H1 (cell line): ENCODE measurements at regions not wholly inside any gene's neighbourhood (a gene's known extent, or its start where the extent isn't known, plus 50 kb on each side); places are given as distances from the start of the nearest gene placed in this dataset.

Source experiments
- CEBPB ChIP-seq: IDR thresholded peaks from 2 replicates; pipeline ENCODE4 v1.6.1; 2012; ENCODE audit warnings: low read depth, low read length
- EZH2 ChIP-seq: fragments of 200-600 bp; sonication (generic); IDR thresholded peaks from 2 replicates; pipeline ENCODE4 v1.7.1; 2012; ENCODE audit warnings: low read depth, mild to moderate bottlenecking, moderate library complexity, low read length, inconsistent platforms; ENCODE audit not compliant: severe bottlenecking
- JUND ChIP-seq: IDR thresholded peaks from 2 replicates; pipeline ENCODE4 v1.6.1; 2011; ENCODE audit warnings: mild to moderate bottlenecking, improper control_type of control experiment, low read length
- POLR2A ChIP-seq, 2 experiments: IDR thresholded peaks; 1 replicate in 1 of 2; 2 replicates in 1 of 2; pipeline ENCODE4 v1.6.1; 2011; ENCODE audit warnings: low read depth in 2 of 2, low read length in 2 of 2, mild to moderate bottlenecking in 2 of 2; ENCODE audit errors: control extremely low read depth in 1 of 2
- RAD21 ChIP-seq, 2 experiments: IDR thresholded peaks in 1 of 2; conservative IDR thresholded peaks in 1 of 2; 2 replicates each; pipeline ENCODE4 v1.6.1; 2011; ENCODE audit warnings: low read depth in 2 of 2, low read length in 2 of 2, improper control_type of control experiment in 1 of 2, inconsistent platforms in 1 of 2, mild to moderate bottlenecking in 1 of 2, moderate library complexity in 1 of 2
- SIRT6 ChIP-seq: IDR thresholded peaks from one replicate; pipeline ENCODE4 v1.7.1; 2012; ENCODE audit warnings: low read length, inconsistent platforms
- TF ChIP-seq, protein P1 (sequence below): IDR thresholded peaks from 2 replicates; pipeline ENCODE4 v1.6.1; 2012; ENCODE audit warnings: inconsistent platforms
- TF ChIP-seq, protein P2 (sequence below), 3 experiments: IDR thresholded peaks; 1 replicate in 2 of 3; 2 replicates in 1 of 3; pipeline versions ENCODE4 v1.5.1 to v1.6.1; 2011; ENCODE audit warnings: low read length in 3 of 3, mild to moderate bottlenecking in 3 of 3, inconsistent platforms in 2 of 3, low read depth in 1 of 3, moderate library complexity in 1 of 3; ENCODE audit not compliant: insufficient read depth in 1 of 3; ENCODE audit errors: control extremely low read depth in 1 of 3

DNA sequence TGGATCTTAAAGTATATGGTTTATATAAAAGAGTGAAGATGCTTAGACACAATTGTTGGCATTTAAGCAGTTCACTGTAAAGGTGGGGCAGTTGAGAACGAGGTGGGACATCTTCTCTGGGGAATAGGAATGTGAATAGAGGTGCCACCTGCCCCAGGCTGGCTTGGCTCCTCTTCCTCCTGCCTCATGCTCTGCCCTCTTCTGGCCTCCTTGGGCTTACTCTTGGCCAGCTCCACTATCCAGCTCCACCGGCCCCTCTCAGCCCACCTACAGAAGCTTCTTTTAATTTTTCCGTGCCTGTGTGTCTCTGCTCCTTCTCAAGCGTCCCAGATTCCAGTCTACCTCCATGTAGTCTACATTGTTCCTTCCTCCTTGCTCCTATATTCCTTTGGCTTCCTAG lies 122.1 kb downstream of the NUF2 start:
- TF ChIP-seq, protein P1, sequence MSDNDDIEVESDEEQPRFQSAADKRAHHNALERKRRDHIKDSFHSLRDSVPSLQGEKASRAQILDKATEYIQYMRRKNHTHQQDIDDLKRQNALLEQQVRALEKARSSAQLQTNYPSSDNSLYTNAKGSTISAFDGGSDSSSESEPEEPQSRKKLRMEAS = no peak
- TF ChIP-seq POLR2A (IDR thresholded peaks at IDR 0.05; ENCODE audit: control extremely low read depth in 1 of 2, low read depth in 2 of 2, low read length in 2 of 2) (no peak), EZH2 (no peak), RAD21 (IDR thresholded peaks at IDR 0.05 in 1 of 2, conservative IDR thresholded peaks at IDR 0.05 in 1 of 2; ENCODE audit: low read depth in 2 of 2, low read length in 2 of 2) (no peak), JUND (no peak), SIRT6 (no peak), CEBPB (no peak)
- TF ChIP-seq, protein P2, sequence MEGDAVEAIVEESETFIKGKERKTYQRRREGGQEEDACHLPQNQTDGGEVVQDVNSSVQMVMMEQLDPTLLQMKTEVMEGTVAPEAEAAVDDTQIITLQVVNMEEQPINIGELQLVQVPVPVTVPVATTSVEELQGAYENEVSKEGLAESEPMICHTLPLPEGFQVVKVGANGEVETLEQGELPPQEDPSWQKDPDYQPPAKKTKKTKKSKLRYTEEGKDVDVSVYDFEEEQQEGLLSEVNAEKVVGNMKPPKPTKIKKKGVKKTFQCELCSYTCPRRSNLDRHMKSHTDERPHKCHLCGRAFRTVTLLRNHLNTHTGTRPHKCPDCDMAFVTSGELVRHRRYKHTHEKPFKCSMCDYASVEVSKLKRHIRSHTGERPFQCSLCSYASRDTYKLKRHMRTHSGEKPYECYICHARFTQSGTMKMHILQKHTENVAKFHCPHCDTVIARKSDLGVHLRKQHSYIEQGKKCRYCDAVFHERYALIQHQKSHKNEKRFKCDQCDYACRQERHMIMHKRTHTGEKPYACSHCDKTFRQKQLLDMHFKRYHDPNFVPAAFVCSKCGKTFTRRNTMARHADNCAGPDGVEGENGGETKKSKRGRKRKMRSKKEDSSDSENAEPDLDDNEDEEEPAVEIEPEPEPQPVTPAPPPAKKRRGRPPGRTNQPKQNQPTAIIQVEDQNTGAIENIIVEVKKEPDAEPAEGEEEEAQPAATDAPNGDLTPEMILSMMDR (IDR thresholded peaks at IDR 0.05; ENCODE audit: control extremely low read depth in 1 of 3, insufficient read depth in 1 of 3, low read depth in 1 of 3, low read length in 3 of 3) = peak in 1 of 3 experiments; percentile 8; a peak in 1 of 4 replicates
